ENCODE measurements at regions not wholly inside any gene's neighbourhood (a gene's known extent, or its start where the extent isn't known, plus 50 kb on each side); places are given as distances from the start of the nearest gene placed in this dataset.
"Not testable (repeated sequence)": the region's sequence is repeated elsewhere in the genome, so short reads cannot be mapped to it uniquely, and the experiment has no call there.

- no peak for TF ChIP-seq CTCF (conservative IDR thresholded peaks at IDR 0.05; ENCODE audit: low read depth, low read length)
- H3K4me3 ChIP-seq (ENCODE audit: low read depth, low read length): no peak overlapping the region
- DNase-seq (ENCODE audit: low read depth): no peak
Observed at GRCh38 chr22:49455595-49455994, 372.1 kb downstream of the BRD1 start.

- no peak for TF ChIP-seq CTCF (conservative IDR thresholded peaks at IDR 0.05; ENCODE audit: low read depth, low read length)
- DNase-seq (ENCODE audit: low read depth): no peak
- H3K4me3 ChIP-seq (ENCODE audit: low read depth, low read length): no peak overlapping the region
Observed at GRCh38 chr22:49454726-49455125, 372.9 kb downstream of the BRD1 start.

- TF ChIP-seq CTCF (conservative IDR thresholded peaks at IDR 0.05; ENCODE audit: low read depth, low read length): no peak
- no peak overlapping the region for H3K4me3 ChIP-seq (ENCODE audit: low read depth, low read length)
- no peak for DNase-seq (ENCODE audit: low read depth)
Observed at GRCh38 chr22:49453771-49454170, 373.9 kb downstream of the BRD1 start.

- not testable (repeated sequence) for H3K4me3 ChIP-seq (ENCODE audit: low read depth, low read length); DNase-seq (ENCODE audit: low read depth)
Observed at GRCh38 chr22:49453019-49453418, 374.7 kb downstream of the BRD1 start.

- no peak for TF ChIP-seq CTCF (conservative IDR thresholded peaks at IDR 0.05; ENCODE audit: low read depth, low read length)
- no peak for DNase-seq (ENCODE audit: low read depth)
- H3K4me3 ChIP-seq (ENCODE audit: low read depth, low read length): no peak overlapping the region
Observed at GRCh38 chr22:49452362-49452946, 375.2 kb downstream of the BRD1 start.

- H3K4me3 ChIP-seq (ENCODE audit: low read depth, low read length): no peak overlapping the region
- no peak for DNase-seq (ENCODE audit: low read depth)
- no peak for TF ChIP-seq CTCF (conservative IDR thresholded peaks at IDR 0.05; ENCODE audit: low read depth, low read length)
Observed at GRCh38 chr22:49451070-49451840, 376.4 kb downstream of the BRD1 start.

GRCh38 chr22:49450498-49450897, 377.2 kb downstream of the BRD1 start:
- no peak for TF ChIP-seq CTCF (conservative IDR thresholded peaks at IDR 0.05; ENCODE audit: low read depth, low read length)
- no peak overlapping the region for H3K4me3 ChIP-seq (ENCODE audit: low read depth, low read length)
- DNase-seq (ENCODE audit: low read depth): no peak
